H9 (cell line): ENCODE measurements at regions not wholly inside any gene's neighbourhood (a gene's known extent, or its start where the extent isn't known, plus 50 kb on each side); places are given as distances from the start of the nearest gene placed in this dataset.

Experiments used
- DNase-seq: peaks from one replicate; pipeline ENCODE4 v3.0.0-alpha.2; 2017
- H2AFZ ChIP-seq: one replicate; pipeline ENCODE4 v1.6.1; 2013; ENCODE audit warnings: mild to moderate bottlenecking, low read length, control low read depth, moderate library complexity
- H2AK5ac ChIP-seq: 2 replicates; pipeline ENCODE4 v1.6.1; 2013; ENCODE audit warnings: low read length, control low read depth, mixed read lengths; ENCODE audit not compliant: insufficient read length
- H2BK120ac ChIP-seq: one replicate; pipeline ENCODE4 v1.6.1; 2013; ENCODE audit warnings: low read depth, mild to moderate bottlenecking, low read length, control low read depth, inconsistent platforms; ENCODE audit not compliant: poor library complexity, severe bottlenecking
- H2BK12ac ChIP-seq: 2 replicates; pipeline ENCODE4 v1.6.1; 2013; ENCODE audit warnings: low read length, control low read depth, mixed read lengths, low read depth; ENCODE audit not compliant: insufficient read length
- H2BK15ac ChIP-seq: 2 replicates; pipeline ENCODE4 v1.6.1; 2013; ENCODE audit warnings: low read depth, low read length, control low read depth
- H2BK20ac ChIP-seq: one replicate; pipeline ENCODE4 v1.6.1; 2013; ENCODE audit warnings: low read depth, mild to moderate bottlenecking, low read length, control low read depth, inconsistent platforms; ENCODE audit not compliant: poor library complexity, severe bottlenecking
- H2BK5ac ChIP-seq: 2 replicates; pipeline ENCODE4 v1.6.1; 2013; ENCODE audit warnings: low read length, control low read depth, mixed read lengths; ENCODE audit not compliant: insufficient read length
- H3K14ac ChIP-seq: 2 replicates; pipeline ENCODE4 v1.6.1; 2013; ENCODE audit warnings: low read length, control low read depth; ENCODE audit not compliant: insufficient read depth
- H3K18ac ChIP-seq: 2 replicates; pipeline ENCODE4 v1.6.1; 2013; ENCODE audit warnings: low read depth, mild to moderate bottlenecking, mixed read lengths, low read length, control low read depth; ENCODE audit not compliant: insufficient read length
- H3K23ac ChIP-seq: 2 replicates; pipeline ENCODE4 v1.6.1; 2013; ENCODE audit warnings: low read length, control low read depth, mixed read lengths, low read depth; ENCODE audit not compliant: insufficient read length
- H3K23me2 ChIP-seq: 2 replicates; pipeline ENCODE4 v1.6.1; 2013; ENCODE audit warnings: low read depth, mild to moderate bottlenecking, mixed read lengths, low read length, control low read depth; ENCODE audit not compliant: insufficient read length, poor library complexity, severe bottlenecking
- H3K27ac ChIP-seq: 2 replicates; pipeline ENCODE4 v1.5.1; 2013; ENCODE audit warnings: low read length, control low read depth, mixed read lengths, low read depth; ENCODE audit not compliant: insufficient read length
- H3K27me3 ChIP-seq: 2 replicates; pipeline ENCODE4 v1.6.1; 2013; ENCODE audit warnings: low read length, control low read depth, inconsistent platforms; ENCODE audit not compliant: insufficient read depth
- H3K4ac ChIP-seq: 2 replicates; pipeline ENCODE4 v1.6.1; 2013; ENCODE audit warnings: low read depth, mild to moderate bottlenecking, control low read depth, inconsistent platforms, low read length, moderate library complexity
- H3K4me1 ChIP-seq: 2 replicates; pipeline ENCODE4 v1.6.1; 2013; ENCODE audit warnings: low read length, control low read depth, inconsistent platforms; ENCODE audit not compliant: insufficient read depth
- H3K4me2 ChIP-seq: 2 replicates; pipeline ENCODE4 v1.6.1; 2013; ENCODE audit warnings: low read length, control low read depth, mixed read lengths; ENCODE audit not compliant: insufficient read length, insufficient read depth
- H3K56ac ChIP-seq: 2 replicates; pipeline ENCODE4 v1.6.1; 2013; ENCODE audit warnings: low read depth, mild to moderate bottlenecking, mixed read lengths, low read length, control low read depth; ENCODE audit not compliant: insufficient read length
- H3K79me1 ChIP-seq: 2 replicates; pipeline ENCODE4 v1.6.1; 2013; ENCODE audit warnings: low read depth, mild to moderate bottlenecking, moderate library complexity, low read length, control low read depth, inconsistent platforms; ENCODE audit not compliant: insufficient read depth, poor library complexity, severe bottlenecking
- H3K79me2 ChIP-seq: 2 replicates; pipeline ENCODE4 v1.6.1; 2013; ENCODE audit warnings: low read length, control low read depth, inconsistent platforms; ENCODE audit not compliant: insufficient read depth
- H3K9ac ChIP-seq: 2 replicates; pipeline ENCODE4 v1.6.1; 2013; ENCODE audit warnings: low read length, control low read depth, mixed read lengths; ENCODE audit not compliant: insufficient read length; ENCODE audit errors: extremely low read depth
- H3K9me3 ChIP-seq: one replicate; pipeline ENCODE4 v1.6.1; 2013; ENCODE audit warnings: low read depth, low read length, inconsistent platforms; ENCODE audit not compliant: control insufficient read depth
- H3T11ph ChIP-seq: one replicate; pipeline ENCODE4 v1.6.1; 2013; ENCODE audit warnings: mild to moderate bottlenecking, low read length, control low read depth, inconsistent platforms
- H4K20me1 ChIP-seq: one replicate; pipeline ENCODE4 v1.6.1; 2013; ENCODE audit not compliant: control insufficient read depth, insufficient read length, insufficient read depth
- H4K5ac ChIP-seq: 2 replicates; pipeline ENCODE4 v1.6.1; 2013; ENCODE audit warnings: low read depth, mild to moderate bottlenecking, mixed read lengths, low read length, control low read depth; ENCODE audit not compliant: insufficient read length
- H4K8ac ChIP-seq: replicated peaks from 2 replicates; pipeline ENCODE4 v1.6.1; 2013; ENCODE audit warnings: low read length, control low read depth, mixed read lengths, low read depth; ENCODE audit not compliant: insufficient read length
- H4K91ac ChIP-seq: 2 replicates; pipeline ENCODE4 v1.6.1; 2013; ENCODE audit warnings: low read depth, mild to moderate bottlenecking, moderate library complexity, mixed read lengths, low read length, control low read depth; ENCODE audit not compliant: insufficient read length
- H3K27ac Mint-ChIP-seq, 3 experiments: 2 replicates in 2 of 3; 3 replicates in 1 of 3; pipeline ENCODE4 v1.8.0; 2020 to 2021; ENCODE audit warnings: mixed read lengths in 3 of 3, mild to moderate bottlenecking in 1 of 3, moderate library complexity in 1 of 3
- H3K27me3 Mint-ChIP-seq: 2 replicates; pipeline ENCODE4 v1.8.0; 2021; ENCODE audit warnings: low read depth, mild to moderate bottlenecking, moderate library complexity, mixed read lengths
- H3K36me3 Mint-ChIP-seq, 3 experiments: 2 replicates in 2 of 3; 3 replicates in 1 of 3; pipeline ENCODE4 v1.8.0; 2020 to 2021; ENCODE audit warnings: low read depth in 3 of 3, mixed read lengths in 3 of 3; ENCODE audit not compliant: insufficient read depth in 1 of 3
- H3K4me1 Mint-ChIP-seq, 2 experiments: 2 replicates each; pipeline ENCODE4 v1.8.0; 2020; ENCODE audit warnings: mixed read lengths in 2 of 2
- H3K4me3 Mint-ChIP-seq, 2 experiments: 2 replicates in 1 of 2; 3 replicates in 1 of 2; pipeline ENCODE4 v1.8.0; 2020 to 2021; ENCODE audit warnings: mild to moderate bottlenecking in 2 of 2, mixed read lengths in 2 of 2, moderate library complexity in 1 of 2
- H3K9me3 Mint-ChIP-seq, 2 experiments: 2 replicates in 1 of 2; 3 replicates in 1 of 2; pipeline ENCODE4 v1.8.0; 2020; ENCODE audit warnings: mild to moderate bottlenecking in 2 of 2, mixed read lengths in 2 of 2, moderate library complexity in 1 of 2
- CTCF ChIP-seq: fragments of 200-600 bp; sonication (generic); conservative IDR thresholded peaks from 3 replicates; pipeline ENCODE4 v1.8.0; 2021; ENCODE audit warnings: antibody characterized with exemption, mild to moderate bottlenecking
- WGBS: extraction: QIAGEN DNeasy Blood & Tissue Kit; methylation state at CpG from one replicate; pipeline ENCODE4 v1.1.7; 2013; ENCODE audit warnings: missing lambda C conversion rate, low lambda C conversion rate, mixed read lengths; ENCODE audit not compliant: insufficient read length; ENCODE audit errors: extremely low coverage; 5-methylcytosine and 5-hydroxymethylcytosine counted together

- H3K4ac ChIP-seq: no peak overlapping the region
- no peaks in the 10 kb centered on the region for H3K79me1 ChIP-seq
These were observed 130.0 kb downstream of the RFPL4B start for GRCh38 chr6:112477125-112477524.

More at GRCh38 chr6:112477125-112477524, 130.0 kb downstream of the RFPL4B start:
- Histone ChIP-seq H3K4me1 (no peaks in the 10 kb centered on the region), H2BK12ac (no peak overlapping the region), H3K23me2 (no peaks in the 10 kb centered on the region), H3K56ac (no peak overlapping the region), H3K79me2 (no peaks in the 10 kb centered on the region), H2BK15ac (no peak overlapping the region), H4K20me1 (no peaks in the 10 kb centered on the region), H3K18ac (no peak overlapping the region), H2AK5ac (no peak overlapping the region), H3K9ac (no peak overlapping the region), H2BK120ac (no peak overlapping the region), H2BK5ac (no peak overlapping the region), H3K27ac (no peak overlapping the region), H4K8ac (no peak overlapping the region), H4K5ac (no peak overlapping the region), H3K23ac (no peak overlapping the region), H3T11ph (no peak overlapping the region), H2AFZ (no peak overlapping the region), H3K4me2 (no peak overlapping the region), H3K27me3 (no peaks in the 10 kb centered on the region), H3K9me3 (no peaks in the 10 kb centered on the region), H4K91ac (no peak overlapping the region), H3K14ac (no peak overlapping the region), H2BK20ac (no peak overlapping the region)
- DNase-seq: no peak
- Mint-ChIP-seq H3K9me3 (no peaks in the 10 kb centered on the region; a peak in 1 of 5 replicates), H3K36me3 (no peaks in the 10 kb centered on the region; a peak in 2 of 7 replicates), H3K4me3 (no peak overlapping the region), H3K4me1 (no peaks in the 10 kb centered on the region), H3K27ac (0 out of 7 replicates have a peak overlapping the region, but pooled peaks of 1 of the 3 experiments have one; percentile 3), H3K27me3 (no peaks in the 10 kb centered on the region)
- no peak for TF ChIP-seq CTCF
- WGBS: no CpG with 5 or more reads among the region's 5 CpGs
